Cardiac muscle cell (in vitro differentiated cells and primary cell): ENCODE measurements at regions not wholly inside any gene's neighbourhood (a gene's known extent, or its start where the extent isn't known, plus 50 kb on each side); places are given as distances from the start of the nearest gene placed in this dataset.
"Not testable (repeated sequence)": the region's sequence is repeated elsewhere in the genome, so short reads cannot be mapped to it uniquely, and the experiment has no call there.

ENCODE experiments used
- DNase-seq, 2 donors: peaks; one replicate each; pipeline versions ENCODE4 v3.0.0 to v3.0.0-alpha.2; 2010 to 2017; ENCODE audit warnings: low read depth in 1 of 2, low spot score in 1 of 2
- H3K27ac ChIP-seq: fragments of 200-600 bp; sonication (generic); 2 replicates; pipeline ENCODE4 v1.5.1; 2016
- H3K27me3 ChIP-seq: fragments of 200-600 bp; sonication (generic); 2 replicates; pipeline ENCODE4 v1.6.0; 2016; ENCODE audit warnings: control low read depth
- H3K36me3 ChIP-seq: fragments of 200-600 bp; sonication (generic); 2 replicates; pipeline ENCODE4 v1.5.1; 2016; ENCODE audit warnings: control low read depth
- H3K4me1 ChIP-seq: fragments of 200-600 bp; sonication (generic); 2 replicates; pipeline ENCODE4 v1.8.1; 2017; ENCODE audit warnings: low read depth, mild to moderate bottlenecking, mixed run types
- H3K4me3 ChIP-seq: fragments of 200-600 bp; sonication (generic); 2 replicates; pipeline ENCODE4 v1.5.1; 2016; ENCODE audit warnings: mild to moderate bottlenecking
- H3K9me3 ChIP-seq: fragments of 200-600 bp; sonication (generic); 2 replicates; pipeline ENCODE4 v1.5.1; 2017; ENCODE audit warnings: low read depth, mild to moderate bottlenecking, control low read depth
- TF ChIP-seq, protein P1 (sequence below): IDR thresholded peaks from 2 replicates; pipeline ENCODE4 v1.5.1; 2012; ENCODE audit warnings: low read depth, mild to moderate bottlenecking, low read length

DNA sequence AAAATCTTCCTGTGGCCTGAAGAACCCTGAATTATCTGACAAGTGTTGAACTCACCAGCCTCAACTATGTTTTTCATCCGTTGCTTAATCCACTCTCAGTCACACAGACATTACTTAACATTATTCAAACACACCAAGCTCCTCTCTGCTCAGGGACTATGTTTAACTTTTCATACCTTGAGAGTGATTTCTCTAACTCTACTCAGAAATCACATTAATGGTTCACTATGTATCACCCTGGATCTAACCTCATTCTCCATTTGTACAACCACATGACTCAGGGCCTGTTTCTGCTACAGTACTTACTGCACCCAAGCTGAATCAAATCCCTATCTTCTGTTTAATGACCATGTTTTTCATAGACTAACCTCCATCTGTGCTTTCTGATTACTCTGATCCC is 553.7 kb upstream of the PRR20A start:
- Histone ChIP-seq H3K9me3 (no peaks in the 10 kb centered on the region), H3K4me3 (no peak overlapping the region), H3K4me1 (no peaks in the 10 kb centered on the region), H3K36me3 (no peaks in the 10 kb centered on the region), H3K27ac (no peak overlapping the region), H3K27me3 (no peaks in the 10 kb centered on the region)
- TF ChIP-seq, protein P1, sequence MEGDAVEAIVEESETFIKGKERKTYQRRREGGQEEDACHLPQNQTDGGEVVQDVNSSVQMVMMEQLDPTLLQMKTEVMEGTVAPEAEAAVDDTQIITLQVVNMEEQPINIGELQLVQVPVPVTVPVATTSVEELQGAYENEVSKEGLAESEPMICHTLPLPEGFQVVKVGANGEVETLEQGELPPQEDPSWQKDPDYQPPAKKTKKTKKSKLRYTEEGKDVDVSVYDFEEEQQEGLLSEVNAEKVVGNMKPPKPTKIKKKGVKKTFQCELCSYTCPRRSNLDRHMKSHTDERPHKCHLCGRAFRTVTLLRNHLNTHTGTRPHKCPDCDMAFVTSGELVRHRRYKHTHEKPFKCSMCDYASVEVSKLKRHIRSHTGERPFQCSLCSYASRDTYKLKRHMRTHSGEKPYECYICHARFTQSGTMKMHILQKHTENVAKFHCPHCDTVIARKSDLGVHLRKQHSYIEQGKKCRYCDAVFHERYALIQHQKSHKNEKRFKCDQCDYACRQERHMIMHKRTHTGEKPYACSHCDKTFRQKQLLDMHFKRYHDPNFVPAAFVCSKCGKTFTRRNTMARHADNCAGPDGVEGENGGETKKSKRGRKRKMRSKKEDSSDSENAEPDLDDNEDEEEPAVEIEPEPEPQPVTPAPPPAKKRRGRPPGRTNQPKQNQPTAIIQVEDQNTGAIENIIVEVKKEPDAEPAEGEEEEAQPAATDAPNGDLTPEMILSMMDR: no peak
- DNase-seq: no peak

DNA sequence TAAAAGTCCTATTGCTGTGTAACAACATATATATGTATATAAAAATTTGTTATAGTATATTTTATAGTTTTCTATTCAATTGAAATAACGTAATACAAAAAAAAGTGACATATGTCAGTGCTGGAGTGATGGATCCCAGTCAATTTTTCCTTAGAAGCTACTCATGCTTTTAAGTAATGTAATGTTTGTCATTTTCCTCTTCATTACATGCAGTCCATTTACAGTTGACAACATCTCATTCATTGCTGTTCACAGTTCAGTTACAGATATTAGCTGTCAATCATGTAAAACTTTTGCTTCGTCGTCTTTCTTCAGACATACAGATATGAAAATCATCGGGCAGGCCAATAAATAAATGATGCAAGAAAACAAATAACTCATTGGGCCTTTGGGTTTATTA is 525.1 kb upstream of the PRR20A start:
- Histone ChIP-seq H3K27me3 (no peaks in the 10 kb centered on the region), H3K4me1 (no peaks in the 10 kb centered on the region), H3K4me3 (no peak overlapping the region), H3K9me3 (no peaks in the 10 kb centered on the region), H3K27ac (no peak overlapping the region), H3K36me3 (no peaks in the 10 kb centered on the region)
- TF ChIP-seq, protein P1: no peak
- no peak for DNase-seq

DNA sequence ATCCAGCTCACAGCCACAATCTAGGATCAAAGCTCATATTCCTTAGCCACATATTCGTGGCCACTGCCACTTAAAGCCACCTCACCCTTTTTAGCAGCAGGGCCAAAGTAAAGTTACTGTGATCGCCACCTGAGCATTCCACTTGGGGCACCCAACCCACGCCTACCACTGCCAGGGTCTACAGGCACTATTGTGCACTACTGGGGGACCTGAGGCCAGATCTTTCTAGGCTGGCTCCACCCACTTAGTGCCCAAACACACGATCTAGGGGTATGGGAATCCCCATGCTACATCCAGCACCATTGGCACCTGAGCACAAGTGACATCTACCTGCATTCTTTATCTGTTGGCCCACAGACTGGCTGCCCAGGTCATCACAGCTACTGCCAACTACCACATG is 517.9 kb upstream of the PRR20A start:
- TF ChIP-seq, protein P1: no peak
- H3K36me3 ChIP-seq: no peaks in the 10 kb centered on the region
- H3K9me3 ChIP-seq: no peaks in the 10 kb centered on the region
- DNase-seq: no peak
- no peak overlapping the region for H3K27ac ChIP-seq
- H3K4me3 ChIP-seq: no peak overlapping the region
- no peaks in the 10 kb centered on the region for H3K4me1 ChIP-seq
- H3K27me3 ChIP-seq: no peaks in the 10 kb centered on the region

DNA sequence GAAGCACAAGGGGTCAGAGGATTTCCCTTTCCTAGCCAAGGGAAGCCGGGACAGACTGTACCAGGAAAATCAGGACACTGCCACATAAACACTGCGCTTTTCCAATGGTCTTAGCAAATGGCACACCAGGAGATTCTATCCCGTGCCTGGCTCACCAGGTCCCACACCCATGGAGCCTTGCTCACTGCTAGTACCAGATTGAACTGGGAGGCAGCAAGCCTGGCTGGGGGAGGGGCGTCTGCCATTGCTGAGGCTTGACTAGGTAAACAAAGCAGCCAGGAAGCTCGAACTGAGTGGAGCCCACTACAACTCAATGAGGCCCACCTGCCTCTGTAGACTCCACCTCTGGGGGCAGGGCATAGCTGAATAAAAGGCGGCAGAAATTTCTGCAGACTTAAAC is 511.8 kb upstream of the PRR20A start:
- not testable (repeated sequence) for H3K27me3 ChIP-seq, H3K9me3 ChIP-seq, H3K4me1 ChIP-seq, H3K36me3 ChIP-seq, H3K4me3 ChIP-seq, H3K27ac ChIP-seq, DNase-seq

DNA sequence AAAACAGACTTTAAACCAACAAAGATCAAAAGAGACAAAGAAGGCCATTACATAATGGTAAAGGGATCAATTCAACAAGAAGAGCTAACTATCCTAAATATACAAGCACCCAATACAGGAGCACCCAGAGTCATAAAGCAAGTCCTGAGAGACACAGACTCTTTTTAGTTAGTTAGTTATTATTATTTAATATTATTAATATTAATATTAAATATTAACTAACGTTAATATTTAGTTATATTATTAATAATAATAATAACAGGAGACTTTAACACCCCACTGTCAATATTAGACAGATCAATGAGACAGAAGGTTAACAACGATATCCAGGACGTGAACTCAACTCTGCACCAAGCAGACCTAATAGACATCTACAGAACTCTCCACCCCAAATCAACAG is 509.7 kb upstream of the PRR20A start:
- not testable (repeated sequence) for H3K4me1 ChIP-seq, H3K27me3 ChIP-seq, H3K27ac ChIP-seq, H3K9me3 ChIP-seq, H3K36me3 ChIP-seq, H3K4me3 ChIP-seq, DNase-seq

DNA sequence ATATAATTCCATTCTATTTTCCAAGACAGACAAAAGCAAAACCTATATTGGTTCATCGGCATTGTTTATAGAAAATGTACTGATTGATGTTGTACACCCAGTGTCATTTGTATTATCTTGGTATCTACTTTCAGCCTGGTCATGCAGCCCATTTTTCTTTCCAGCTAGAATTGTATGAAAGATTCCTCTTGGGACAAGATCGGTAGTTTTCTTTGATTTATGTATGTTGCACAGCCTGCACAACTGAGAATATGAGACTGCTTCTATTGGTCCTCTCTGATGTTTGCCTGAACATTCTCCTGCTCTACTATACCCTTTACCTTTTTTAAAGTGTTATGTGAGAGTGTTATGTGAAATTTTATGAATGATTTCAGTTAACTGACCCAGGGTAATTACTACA is 487.7 kb upstream of the PRR20A start:
- no peaks in the 10 kb centered on the region for H3K4me1 ChIP-seq
- H3K4me3 ChIP-seq: no peak overlapping the region
- no peak overlapping the region for H3K27ac ChIP-seq
- no peak for DNase-seq
- H3K27me3 ChIP-seq: no peaks in the 10 kb centered on the region
- H3K9me3 ChIP-seq: no peaks in the 10 kb centered on the region
- TF ChIP-seq, protein P1: no peak
- no peaks in the 10 kb centered on the region for H3K36me3 ChIP-seq

DNA sequence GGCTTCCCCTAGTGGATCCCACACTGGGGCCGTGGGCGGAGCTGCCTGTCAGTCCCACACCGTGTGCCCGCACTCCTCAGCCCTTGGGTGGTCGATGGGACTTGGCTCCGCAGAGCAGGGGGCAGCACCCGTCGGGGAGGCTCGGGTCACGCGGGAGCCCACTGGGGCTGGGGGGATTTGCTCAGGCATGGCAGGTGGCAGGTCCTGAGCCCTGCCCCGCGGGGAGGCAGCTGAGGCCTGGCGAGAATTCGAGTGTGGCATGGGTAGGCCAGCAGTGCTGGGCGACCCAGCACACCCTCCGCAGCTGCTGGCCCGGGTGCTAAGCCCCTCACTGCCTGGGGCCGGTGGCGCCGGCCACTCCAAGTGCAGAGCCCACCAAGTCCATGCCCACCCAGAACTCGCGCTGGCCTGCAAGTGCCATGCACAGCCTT is 481.7 kb upstream of the PRR20A start:
- H3K9me3 ChIP-seq: no peaks in the 10 kb centered on the region
- H3K36me3 ChIP-seq: no peaks in the 10 kb centered on the region
- DNase-seq: no peak
- no peaks in the 10 kb centered on the region for H3K27me3 ChIP-seq
- TF ChIP-seq, protein P1: no peak
- no peak overlapping the region for H3K4me3 ChIP-seq
- H3K4me1 ChIP-seq: no peaks in the 10 kb centered on the region
- no peak overlapping the region for H3K27ac ChIP-seq
